ENCODE measurements at regions not wholly inside any gene's neighbourhood (a gene's known extent, or its start where the extent isn't known, plus 50 kb on each side); places are given as distances from the start of the nearest gene placed in this dataset.

DNA sequence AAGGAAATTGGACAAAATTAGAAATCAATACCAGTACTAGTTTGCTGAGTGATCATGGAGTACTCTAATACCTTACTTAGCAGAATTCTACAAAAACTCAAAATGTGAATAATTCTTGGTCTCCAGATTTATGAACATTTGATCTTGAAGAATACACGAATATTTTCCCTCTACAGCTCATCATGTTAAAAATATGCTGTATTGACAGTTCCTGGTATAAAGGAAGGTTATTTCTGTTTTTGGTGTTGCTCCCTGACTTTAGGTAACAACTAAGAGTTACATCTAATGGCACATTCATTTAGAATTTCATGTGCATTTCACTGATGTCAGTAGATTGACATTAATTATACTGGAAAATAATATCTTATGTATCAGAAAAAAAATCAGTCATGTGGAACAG is 479.2 kb upstream of the PKDCC start:
- Histone ChIP-seq H3K9me3 (replicated peaks; ENCODE audit: control insufficient read depth, insufficient read depth, low read length) (no peaks in the 10 kb centered on the region), H2AFZ (ENCODE audit: control insufficient read depth, low read depth, low read length) (no peak overlapping the region), H4K20me1 (ENCODE audit: control insufficient read depth, insufficient read depth) (no peaks in the 10 kb centered on the region), H3K4me3 (no peak overlapping the region), H3K4me2 (ENCODE audit: control insufficient read depth, insufficient read depth) (no peak overlapping the region), H3K79me2 (ENCODE audit: control insufficient read depth, insufficient read depth, low read length) (no peaks in the 10 kb centered on the region), H3K9ac (ENCODE audit: control insufficient read depth, insufficient read depth, low read length) (no peak overlapping the region), H3K4me1 (ENCODE audit: control insufficient read depth, insufficient read depth, low read length) (no peaks in the 10 kb centered on the region), H3K36me3 (ENCODE audit: control insufficient read depth in 2 of 2, insufficient read depth in 2 of 2, low read length in 1 of 2) (no peaks in the 10 kb centered on the region), H3K27ac (ENCODE audit: control insufficient read depth, insufficient read depth) (no peak overlapping the region), H3K27me3 (replicated peaks in 1 of 2; ENCODE audit: control insufficient read depth in 2 of 2, insufficient read depth in 2 of 2, low read length in 1 of 2) (no peaks in the 10 kb centered on the region)
- DNase-seq (ENCODE audit: low read depth, low spot score) (no peak), ATAC-seq (no peak), FAIRE-seq (no peak)
- BruUV-seq (replicated peaks), result no TSS peak
- in situ Hi-C loops (cut with MboI), result no loop called here
- 0% methylated on average over 1 of the region's 1 CpG for WGBS (ENCODE audit: insufficient coverage, insufficient replicate concordance, low lambda C conversion rate, missing lambda C conversion rate)
- RAD21 ChIA-PET (ENCODE audit: unreplicated experiment), result interaction anchor here (0.6 kb wide), 1 partner anchor 1143 kb away, joined by 3 read pairs; no protein-coding TSS in a partner anchor
- SMC1A ChIA-PET (ENCODE audit: uncharacterized antibody, unreplicated experiment), result no interaction called here
- CTCF ChIA-PET, result no interaction called here
- intact Hi-C loops (cut with micrococcal nuclease; ENCODE audit: unreplicated experiment), result no loop called here
- POLR2A ChIA-PET, result no interaction called here
- TF ChIP-seq SUPT20H (IDR thresholded peaks at IDR 0.05; ENCODE audit: borderline replicate concordance, control insufficient read depth, low read depth, low read length) (no peak), TARDBP (IDR thresholded peaks at IDR 0.05; ENCODE audit: borderline replicate concordance) (no peak), CBFB (IDR thresholded peaks at IDR 0.05; ENCODE audit: low read depth) (no peak), HDAC6 (IDR thresholded peaks at IDR 0.05; ENCODE audit: unreplicated experiment) (no peak), SIN3A (IDR thresholded peaks at IDR 0.05; ENCODE audit: low read depth, low read length) (no peak), HDGF (IDR thresholded peaks at IDR 0.05) (no peak), NRF1 (conservative IDR thresholded peaks at IDR 0.05; ENCODE audit: low read depth, low read length) (no peak), MTA2 (IDR thresholded peaks at IDR 0.05; ENCODE audit: low read depth) (no peak), TCF7 (IDR thresholded peaks at IDR 0.05; ENCODE audit: borderline replicate concordance) (no peak), CHD4 (IDR thresholded peaks at IDR 0.05) (no peak), CBX5 (IDR thresholded peaks at IDR 0.05; ENCODE audit: low read depth) (no peak)
- TF ChIP-seq, protein P1, sequence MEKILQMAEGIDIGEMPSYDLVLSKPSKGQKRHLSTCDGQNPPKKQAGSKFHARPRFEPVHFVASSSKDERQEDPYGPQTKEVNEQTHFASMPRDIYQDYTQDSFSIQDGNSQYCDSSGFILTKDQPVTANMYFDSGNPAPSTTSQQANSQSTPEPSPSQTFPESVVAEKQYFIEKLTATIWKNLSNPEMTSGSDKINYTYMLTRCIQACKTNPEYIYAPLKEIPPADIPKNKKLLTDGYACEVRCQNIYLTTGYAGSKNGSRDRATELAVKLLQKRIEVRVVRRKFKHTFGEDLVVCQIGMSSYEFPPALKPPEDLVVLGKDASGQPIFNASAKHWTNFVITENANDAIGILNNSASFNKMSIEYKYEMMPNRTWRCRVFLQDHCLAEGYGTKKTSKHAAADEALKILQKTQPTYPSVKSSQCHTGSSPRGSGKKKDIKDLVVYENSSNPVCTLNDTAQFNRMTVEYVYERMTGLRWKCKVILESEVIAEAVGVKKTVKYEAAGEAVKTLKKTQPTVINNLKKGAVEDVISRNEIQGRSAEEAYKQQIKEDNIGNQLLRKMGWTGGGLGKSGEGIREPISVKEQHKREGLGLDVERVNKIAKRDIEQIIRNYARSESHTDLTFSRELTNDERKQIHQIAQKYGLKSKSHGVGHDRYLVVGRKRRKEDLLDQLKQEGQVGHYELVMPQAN (conservative IDR thresholded peaks at IDR 0.05), result no peak
- TF ChIP-seq, protein P2, sequence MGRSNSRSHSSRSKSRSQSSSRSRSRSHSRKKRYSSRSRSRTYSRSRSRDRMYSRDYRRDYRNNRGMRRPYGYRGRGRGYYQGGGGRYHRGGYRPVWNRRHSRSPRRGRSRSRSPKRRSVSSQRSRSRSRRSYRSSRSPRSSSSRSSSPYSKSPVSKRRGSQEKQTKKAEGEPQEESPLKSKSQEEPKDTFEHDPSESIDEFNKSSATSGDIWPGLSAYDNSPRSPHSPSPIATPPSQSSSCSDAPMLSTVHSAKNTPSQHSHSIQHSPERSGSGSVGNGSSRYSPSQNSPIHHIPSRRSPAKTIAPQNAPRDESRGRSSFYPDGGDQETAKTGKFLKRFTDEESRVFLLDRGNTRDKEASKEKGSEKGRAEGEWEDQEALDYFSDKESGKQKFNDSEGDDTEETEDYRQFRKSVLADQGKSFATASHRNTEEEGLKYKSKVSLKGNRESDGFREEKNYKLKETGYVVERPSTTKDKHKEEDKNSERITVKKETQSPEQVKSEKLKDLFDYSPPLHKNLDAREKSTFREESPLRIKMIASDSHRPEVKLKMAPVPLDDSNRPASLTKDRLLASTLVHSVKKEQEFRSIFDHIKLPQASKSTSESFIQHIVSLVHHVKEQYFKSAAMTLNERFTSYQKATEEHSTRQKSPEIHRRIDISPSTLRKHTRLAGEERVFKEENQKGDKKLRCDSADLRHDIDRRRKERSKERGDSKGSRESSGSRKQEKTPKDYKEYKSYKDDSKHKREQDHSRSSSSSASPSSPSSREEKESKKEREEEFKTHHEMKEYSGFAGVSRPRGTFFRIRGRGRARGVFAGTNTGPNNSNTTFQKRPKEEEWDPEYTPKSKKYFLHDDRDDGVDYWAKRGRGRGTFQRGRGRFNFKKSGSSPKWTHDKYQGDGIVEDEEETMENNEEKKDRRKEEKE (IDR thresholded peaks at IDR 0.05), result no peak
- TF ChIP-seq, protein P3, sequence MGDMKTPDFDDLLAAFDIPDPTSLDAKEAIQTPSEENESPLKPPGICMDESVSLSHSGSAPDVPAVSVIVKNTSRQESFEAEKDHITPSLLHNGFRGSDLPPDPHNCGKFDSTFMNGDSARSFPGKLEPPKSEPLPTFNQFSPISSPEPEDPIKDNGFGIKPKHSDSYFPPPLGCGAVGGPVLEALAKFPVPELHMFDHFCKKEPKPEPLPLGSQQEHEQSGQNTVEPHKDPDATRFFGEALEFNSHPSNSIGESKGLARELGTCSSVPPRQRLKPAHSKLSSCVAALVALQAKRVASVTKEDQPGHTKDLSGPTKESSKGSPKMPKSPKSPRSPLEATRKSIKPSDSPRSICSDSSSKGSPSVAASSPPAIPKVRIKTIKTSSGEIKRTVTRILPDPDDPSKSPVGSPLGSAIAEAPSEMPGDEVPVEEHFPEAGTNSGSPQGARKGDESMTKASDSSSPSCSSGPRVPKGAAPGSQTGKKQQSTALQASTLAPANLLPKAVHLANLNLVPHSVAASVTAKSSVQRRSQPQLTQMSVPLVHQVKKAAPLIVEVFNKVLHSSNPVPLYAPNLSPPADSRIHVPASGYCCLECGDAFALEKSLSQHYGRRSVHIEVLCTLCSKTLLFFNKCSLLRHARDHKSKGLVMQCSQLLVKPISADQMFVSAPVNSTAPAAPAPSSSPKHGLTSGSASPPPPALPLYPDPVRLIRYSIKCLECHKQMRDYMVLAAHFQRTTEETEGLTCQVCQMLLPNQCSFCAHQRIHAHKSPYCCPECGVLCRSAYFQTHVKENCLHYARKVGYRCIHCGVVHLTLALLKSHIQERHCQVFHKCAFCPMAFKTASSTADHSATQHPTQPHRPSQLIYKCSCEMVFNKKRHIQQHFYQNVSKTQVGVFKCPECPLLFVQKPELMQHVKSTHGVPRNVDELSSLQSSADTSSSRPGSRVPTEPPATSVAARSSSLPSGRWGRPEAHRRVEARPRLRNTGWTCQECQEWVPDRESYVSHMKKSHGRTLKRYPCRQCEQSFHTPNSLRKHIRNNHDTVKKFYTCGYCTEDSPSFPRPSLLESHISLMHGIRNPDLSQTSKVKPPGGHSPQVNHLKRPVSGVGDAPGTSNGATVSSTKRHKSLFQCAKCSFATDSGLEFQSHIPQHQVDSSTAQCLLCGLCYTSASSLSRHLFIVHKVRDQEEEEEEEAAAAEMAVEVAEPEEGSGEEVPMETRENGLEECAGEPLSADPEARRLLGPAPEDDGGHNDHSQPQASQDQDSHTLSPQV (IDR thresholded peaks at IDR 0.05), result no peak
- TF ChIP-seq, protein P4, sequence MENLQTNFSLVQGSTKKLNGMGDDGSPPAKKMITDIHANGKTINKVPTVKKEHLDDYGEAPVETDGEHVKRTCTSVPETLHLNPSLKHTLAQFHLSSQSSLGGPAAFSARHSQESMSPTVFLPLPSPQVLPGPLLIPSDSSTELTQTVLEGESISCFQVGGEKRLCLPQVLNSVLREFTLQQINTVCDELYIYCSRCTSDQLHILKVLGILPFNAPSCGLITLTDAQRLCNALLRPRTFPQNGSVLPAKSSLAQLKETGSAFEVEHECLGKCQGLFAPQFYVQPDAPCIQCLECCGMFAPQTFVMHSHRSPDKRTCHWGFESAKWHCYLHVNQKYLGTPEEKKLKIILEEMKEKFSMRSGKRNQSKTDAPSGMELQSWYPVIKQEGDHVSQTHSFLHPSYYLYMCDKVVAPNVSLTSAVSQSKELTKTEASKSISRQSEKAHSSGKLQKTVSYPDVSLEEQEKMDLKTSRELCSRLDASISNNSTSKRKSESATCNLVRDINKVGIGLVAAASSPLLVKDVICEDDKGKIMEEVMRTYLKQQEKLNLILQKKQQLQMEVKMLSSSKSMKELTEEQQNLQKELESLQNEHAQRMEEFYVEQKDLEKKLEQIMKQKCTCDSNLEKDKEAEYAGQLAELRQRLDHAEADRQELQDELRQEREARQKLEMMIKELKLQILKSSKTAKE (IDR thresholded peaks at IDR 0.05; ENCODE audit: low read depth, poor library complexity, severe bottlenecking), result no peak

Data from GM12878 (cell line).